ENCODE measurements at regions not wholly inside any gene's neighbourhood (a gene's known extent, or its start where the extent isn't known, plus 50 kb on each side); places are given as distances from the start of the nearest gene placed in this dataset.

DNA sequence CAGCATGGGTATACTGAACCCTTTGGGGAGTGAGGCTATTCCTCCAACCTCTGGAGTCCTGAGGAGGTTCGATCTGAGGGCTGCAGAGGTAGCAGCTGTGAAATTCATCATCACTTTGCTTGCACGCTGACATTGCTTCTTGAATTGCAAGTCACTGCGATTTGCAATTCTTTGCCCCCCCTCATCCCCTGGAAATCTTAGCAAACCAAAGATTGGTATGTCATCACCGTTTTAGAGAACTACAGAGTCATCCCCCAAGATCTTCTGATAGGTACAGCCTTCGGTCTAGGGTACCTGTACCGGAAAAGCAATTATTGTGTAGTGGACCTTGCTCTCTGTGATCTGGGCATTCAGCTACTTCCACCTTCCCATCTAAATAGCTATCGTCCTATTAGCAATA is 192.6 kb downstream of the KLF6 start:
- TF ChIP-seq TAF1 (IDR thresholded peaks at IDR 0.05; ENCODE audit: borderline replicate concordance, insufficient read depth, low read length): no peak
- TF ChIP-seq POLR2AphosphoS5 (IDR thresholded peaks at IDR 0.05; ENCODE audit: low read depth, low read length): no peak
- no peak for TF ChIP-seq SIN3A (IDR thresholded peaks at IDR 0.05; ENCODE audit: borderline replicate concordance, insufficient read depth, low read length)
- TF ChIP-seq, protein P1, sequence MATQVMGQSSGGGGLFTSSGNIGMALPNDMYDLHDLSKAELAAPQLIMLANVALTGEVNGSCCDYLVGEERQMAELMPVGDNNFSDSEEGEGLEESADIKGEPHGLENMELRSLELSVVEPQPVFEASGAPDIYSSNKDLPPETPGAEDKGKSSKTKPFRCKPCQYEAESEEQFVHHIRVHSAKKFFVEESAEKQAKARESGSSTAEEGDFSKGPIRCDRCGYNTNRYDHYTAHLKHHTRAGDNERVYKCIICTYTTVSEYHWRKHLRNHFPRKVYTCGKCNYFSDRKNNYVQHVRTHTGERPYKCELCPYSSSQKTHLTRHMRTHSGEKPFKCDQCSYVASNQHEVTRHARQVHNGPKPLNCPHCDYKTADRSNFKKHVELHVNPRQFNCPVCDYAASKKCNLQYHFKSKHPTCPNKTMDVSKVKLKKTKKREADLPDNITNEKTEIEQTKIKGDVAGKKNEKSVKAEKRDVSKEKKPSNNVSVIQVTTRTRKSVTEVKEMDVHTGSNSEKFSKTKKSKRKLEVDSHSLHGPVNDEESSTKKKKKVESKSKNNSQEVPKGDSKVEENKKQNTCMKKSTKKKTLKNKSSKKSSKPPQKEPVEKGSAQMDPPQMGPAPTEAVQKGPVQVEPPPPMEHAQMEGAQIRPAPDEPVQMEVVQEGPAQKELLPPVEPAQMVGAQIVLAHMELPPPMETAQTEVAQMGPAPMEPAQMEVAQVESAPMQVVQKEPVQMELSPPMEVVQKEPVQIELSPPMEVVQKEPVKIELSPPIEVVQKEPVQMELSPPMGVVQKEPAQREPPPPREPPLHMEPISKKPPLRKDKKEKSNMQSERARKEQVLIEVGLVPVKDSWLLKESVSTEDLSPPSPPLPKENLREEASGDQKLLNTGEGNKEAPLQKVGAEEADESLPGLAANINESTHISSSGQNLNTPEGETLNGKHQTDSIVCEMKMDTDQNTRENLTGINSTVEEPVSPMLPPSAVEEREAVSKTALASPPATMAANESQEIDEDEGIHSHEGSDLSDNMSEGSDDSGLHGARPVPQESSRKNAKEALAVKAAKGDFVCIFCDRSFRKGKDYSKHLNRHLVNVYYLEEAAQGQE (IDR thresholded peaks at IDR 0.05; ENCODE audit: insufficient read depth in 1 of 2, low read depth in 2 of 2, low read length in 2 of 2): no peak
- TF ChIP-seq FOXP2 (optimal IDR thresholded peaks at IDR 0.05; ENCODE audit: borderline replicate concordance, extremely low read depth, extremely low read length, insufficient read depth): no peak
